K562 (cell line): ENCODE measurements at regions not wholly inside any gene's neighbourhood (a gene's known extent, or its start where the extent isn't known, plus 50 kb on each side); places are given as distances from the start of the nearest gene placed in this dataset.

Experiments used
- ATAC-seq: fragments of 200-7000 bp; cut with Tn5 transposase; 3 replicates; pipeline ENCODE4 v1.9.1; 2020; ENCODE audit warnings: moderate library complexity
- BruUV-seq: library from RNA; stranded (reverse); fragments of 400-500 nt; replicated peaks from 2 replicates; lab custom pipeline; 2021; lab: Mats Ljungman, UMichigan
- CTCF ChIA-PET: fragments of 300-600 bp; formaldehyde crosslinking; extraction: SDS; loops from one replicate; lab custom pipeline; 2021; ENCODE audit warnings: low intra/inter-chr PET ratio; lab: Yijun Ruan, JAX
- POLR2A ChIA-PET: fragments of 300-600, 350-650 bp; sonication (Branson Sonifier 250); formaldehyde crosslinking; extraction: SDS; loops from one replicate; lab custom pipeline; 2021; ENCODE audit warnings: antibody characterized with exemption, inconsistent platforms; lab: Yijun Ruan, JAX
- DNase-seq, 4 experiments: peaks; one replicate each; pipeline versions ENCODE4 v3.0.0 to v3.0.0-alpha.2; 2011 to 2018; ENCODE audit warnings: low spot score in 3 of 4, mixed read lengths in 3 of 4; ENCODE audit errors: extremely low read depth in 1 of 4
- FAIRE-seq: peaks from 2 replicates; lab custom pipeline; 2011; peaks lifted over from hg19 to GRCh38; lab: Jason Lieb, UNC
- H2AFZ ChIP-seq: 2 replicates; pipeline ENCODE4 v1.6.0; 2011; ENCODE audit warnings: low read depth, low read length, control low read depth, inconsistent platforms
- H3K27ac ChIP-seq: fragments of 200-600 bp; 3 replicates; pipeline ENCODE4 v1.8.0; 2011; ENCODE audit warnings: low read depth, mild to moderate bottlenecking, control low read depth, inconsistent platforms, low read length, moderate library complexity, mixed read lengths; ENCODE audit errors: extremely low read depth
- H3K27me3 ChIP-seq, 2 experiments: fragments of 300-600 bp in 1 of 2; 2 replicates in 1 of 2; 3 replicates in 1 of 2; pipeline versions ENCODE4 v1.6.0 to v1.8.0; 2011; ENCODE audit warnings: inconsistent platforms in 2 of 2, low read length in 2 of 2, mild to moderate bottlenecking in 1 of 2, mixed read lengths in 1 of 2, moderate library complexity in 1 of 2; ENCODE audit not compliant: control insufficient read depth in 2 of 2, insufficient read depth in 2 of 2
- H3K36me3 ChIP-seq: fragments of 300-600 bp; 3 replicates; pipeline ENCODE4 v1.8.0; 2011; ENCODE audit warnings: mild to moderate bottlenecking, low read length, inconsistent platforms; ENCODE audit not compliant: control insufficient read depth, insufficient read depth
- H3K4me1 ChIP-seq, 2 experiments: fragments of 200-600 bp in 1 of 2; replicated peaks in 1 of 2; 2 replicates in 1 of 2; 3 replicates in 1 of 2; pipeline versions ENCODE4 v1.5.1 to v1.8.0; 2011; ENCODE audit warnings: inconsistent platforms in 2 of 2, low read length in 2 of 2, mild to moderate bottlenecking in 1 of 2, mixed read lengths in 1 of 2, moderate library complexity in 1 of 2; ENCODE audit not compliant: control insufficient read depth in 2 of 2, insufficient read depth in 2 of 2
- H3K4me2 ChIP-seq: 2 replicates; pipeline ENCODE4 v1.6.1; 2011; ENCODE audit warnings: low read length, control low read depth, inconsistent platforms, mixed read lengths; ENCODE audit not compliant: insufficient read depth
- H3K4me3 ChIP-seq: fragments of 200-600 bp; sonication (generic), shearing (Covaris generic); 2 replicates; pipeline ENCODE4 v1.5.1; 2016; ENCODE audit warnings: control low read depth, inconsistent platforms
- H3K79me2 ChIP-seq: fragments of 200-600 bp; 3 replicates; pipeline ENCODE4 v1.8.0; 2011; ENCODE audit warnings: low read length, inconsistent platforms; ENCODE audit not compliant: control insufficient read depth, insufficient read depth
- H3K9ac ChIP-seq, 2 experiments: 2 replicates each; pipeline versions ENCODE4 v1.6.0 to v1.6.1; 2011; ENCODE audit warnings: low read depth in 2 of 2, low read length in 2 of 2, control low read depth in 1 of 2, inconsistent platforms in 1 of 2, mild to moderate bottlenecking in 1 of 2, mixed read lengths in 1 of 2; ENCODE audit not compliant: insufficient read depth in 1 of 2
- H3K9me1 ChIP-seq: one replicate; pipeline ENCODE4 v1.6.0; 2011; ENCODE audit warnings: inconsistent platforms, mild to moderate bottlenecking, low read length, moderate library complexity; ENCODE audit not compliant: control insufficient read depth, insufficient read depth
- H3K9me3 ChIP-seq: replicated peaks from 2 replicates; pipeline ENCODE4 v1.5.1; 2011; ENCODE audit warnings: low read depth, low read length, inconsistent platforms; ENCODE audit not compliant: control insufficient read depth, insufficient read depth
- H4K20me1 ChIP-seq: replicated peaks from 2 replicates; pipeline ENCODE4 v1.6.1; 2011; ENCODE audit warnings: low read length, inconsistent platforms, mixed read lengths; ENCODE audit not compliant: control insufficient read depth, insufficient read depth
- ATF2 ChIP-seq: sonication (generic); formaldehyde crosslinking; IDR thresholded peaks from 2 replicates; pipeline ENCODE4 v1.8.1; 2022; ENCODE audit warnings: missing genetic modification reagents
- CBX1 ChIP-seq: sonication (generic); IDR thresholded peaks from 2 replicates; pipeline ENCODE4 v1.6.1; 2016; ENCODE audit warnings: antibody characterized with exemption, low read depth, mild to moderate bottlenecking
- GTF3C2 ChIP-seq: IDR thresholded peaks from 3 replicates; pipeline ENCODE4 v1.6.1; 2011; ENCODE audit warnings: borderline replicate concordance, mild to moderate bottlenecking, moderate library complexity; ENCODE audit not compliant: insufficient read length; ENCODE audit errors: extremely low read depth
- HDAC8 ChIP-seq: fragments of 450-650 bp; IDR thresholded peaks from 2 replicates; pipeline ENCODE4 v1.6.1; 2016; ENCODE audit warnings: mild to moderate bottlenecking, missing genetic modification characterization, moderate library complexity, missing compliant biosample characterization
- NCOA2 ChIP-seq, 2 experiments: fragments of 450-650 bp; IDR thresholded peaks; 2 replicates each; pipeline ENCODE4 v1.6.1; 2018; ENCODE audit warnings: mild to moderate bottlenecking in 2 of 2, moderate library complexity in 1 of 2; ENCODE audit not compliant: partially characterized antibody in 2 of 2
- PTRF ChIP-seq: fragments of 450-650 bp; IDR thresholded peaks from 2 replicates; pipeline ENCODE4 v1.6.1; 2016; ENCODE audit warnings: mild to moderate bottlenecking, missing genetic modification characterization, missing compliant biosample characterization
- SLC30A9 ChIP-seq: fragments of 250-450 bp; sonication (Bioruptor Pico); IDR thresholded peaks from 2 replicates; pipeline ENCODE4 v1.8.0; 2022; ENCODE audit warnings: mild to moderate bottlenecking, moderate library complexity
- TBL1XR1 ChIP-seq, 2 experiments: IDR thresholded peaks; 2 replicates each; pipeline ENCODE4 v1.6.1; 2012; ENCODE audit warnings: improper control_type of control experiment in 2 of 2, low read length in 2 of 2, mild to moderate bottlenecking in 1 of 2
- XRCC4 ChIP-seq: IDR thresholded peaks from one replicate; pipeline ENCODE4 v1.6.1; 2011; ENCODE audit not compliant: insufficient read depth, insufficient read length; ENCODE audit errors: extremely low read depth
- YBX1 ChIP-seq: fragments of 450-650 bp; IDR thresholded peaks from 2 replicates; pipeline ENCODE4 v1.7.1; 2016; ENCODE audit warnings: mild to moderate bottlenecking
- ZNF274 ChIP-seq: IDR thresholded peaks from 2 replicates; pipeline ENCODE4 v1.6.1; 2011; ENCODE audit warnings: low read depth, mild to moderate bottlenecking, low read length, moderate library complexity, borderline replicate concordance
- ZNF75A ChIP-seq: fragments of 450-650 bp; formaldehyde crosslinking; IDR thresholded peaks from 2 replicates; pipeline ENCODE4 v1.4.0; 2020; ENCODE audit warnings: mild to moderate bottlenecking
- WGBS: fragments of 100-300 bp; shearing (Covaris generic); methylation state at CpG from one replicate; pipeline ENCODE4 v1.1.6; 2016; ENCODE audit warnings: low coverage, mixed read lengths; ENCODE audit not compliant: insufficient coverage; ENCODE audit errors: missing lambda C conversion rate; 5-methylcytosine and 5-hydroxymethylcytosine counted together
- in situ Hi-C: fragments of 300-500 bp; cut with MboI; formaldehyde crosslinking; loops from 4 replicates; pipeline ENCODE4 v1.15.0; 2018; ENCODE audit warnings: inconsistent platforms, mixed read lengths
- intact Hi-C: fragments of 100-400 bp; cut with micrococcal nuclease; formaldehyde crosslinking; loops from 2 replicates; pipeline ENCODE4 v1.14.2; 2022

GRCh38 chr5:52010454-52010853 lies 627.2 kb downstream of the ISL1 start:
- DNase-seq = no peak
- Histone ChIP-seq H2AFZ (no peak overlapping the region), H3K27ac (no peak overlapping the region), H3K9ac (no peak overlapping the region), H3K4me3 (no peak overlapping the region), H4K20me1 (no peaks in the 10 kb centered on the region), H3K9me3 (no peaks in the 10 kb centered on the region; the same call in none of the 2 replicates), H3K27me3 (no peaks in the 10 kb centered on the region), H3K79me2 (no peaks in the 10 kb centered on the region), H3K36me3 (no peaks in the 10 kb centered on the region), H3K9me1 (no peaks in the 10 kb centered on the region), H3K4me2 (no peak overlapping the region), H3K4me1 (no peaks in the 10 kb centered on the region)
- FAIRE-seq = no peak
- in situ Hi-C loops (loop anchor here (25.0 kb wide), 1 partner anchor 1048 kb away; no protein-coding TSS in a partner anchor), intact Hi-C loops (no loop called here)
- ChIA-PET CTCF (no interaction called here), POLR2A (no interaction called here)
- ATAC-seq = no peak
- WGBS = 0% methylated on average over 2 of the region's 2 CpGs
- no peak for TF ChIP-seq ZNF75A (CRISPR knock-in tag)
- TF ChIP-seq CBX1 = no peak
- TF ChIP-seq YBX1 = no peak
- TF ChIP-seq XRCC4 = no peak
- no peak for TF ChIP-seq PTRF (tag)
- TF ChIP-seq TBL1XR1 (IDR thresholded peaks at IDR 0.05; ENCODE audit: low read length in 2 of 2) = no peak
- TF ChIP-seq ZNF274 = no peak
- no peak for TF ChIP-seq GTF3C2
- TF ChIP-seq SLC30A9 (CRISPR knock-in tag) = no peak
- TF ChIP-seq ATF2 = no peak
- TF ChIP-seq NCOA2 (IDR thresholded peaks at IDR 0.05; ENCODE audit: partially characterized antibody in 2 of 2) = no peak
- no peak for TF ChIP-seq HDAC8 (tag)
- no TSS peak for BruUV-seq
